NB4 (cell line): ENCODE measurements at regions not wholly inside any gene's neighbourhood (a gene's known extent, or its start where the extent isn't known, plus 50 kb on each side); places are given as distances from the start of the nearest gene placed in this dataset.

Source experiments
- DNase-seq: peaks from one replicate; pipeline ENCODE4 v3.0.0; 2010; ENCODE audit warnings: low read depth
- H3K4me3 ChIP-seq: one replicate; pipeline ENCODE4 v1.5.1; 2011; ENCODE audit warnings: mild to moderate bottlenecking, low read depth, low read length, moderate library complexity
- MYC ChIP-seq: IDR thresholded peaks from 2 replicates; pipeline ENCODE4 v1.6.1; 2011; ENCODE audit warnings: low read depth, low read length
- POLR2A ChIP-seq: IDR thresholded peaks from 2 replicates; pipeline ENCODE4 v1.6.1; 2011; ENCODE audit warnings: mild to moderate bottlenecking; ENCODE audit not compliant: insufficient read length; ENCODE audit errors: extremely low read depth
- TF ChIP-seq, protein P1 (sequence below): IDR thresholded peaks from one replicate; pipeline ENCODE4 v1.5.1; 2012; ENCODE audit warnings: low read depth, low read length
- TF ChIP-seq, protein P2 (sequence below): IDR thresholded peaks from 2 replicates; pipeline ENCODE4 v1.6.1; 2011; ENCODE audit warnings: low read depth, low read length

DNA sequence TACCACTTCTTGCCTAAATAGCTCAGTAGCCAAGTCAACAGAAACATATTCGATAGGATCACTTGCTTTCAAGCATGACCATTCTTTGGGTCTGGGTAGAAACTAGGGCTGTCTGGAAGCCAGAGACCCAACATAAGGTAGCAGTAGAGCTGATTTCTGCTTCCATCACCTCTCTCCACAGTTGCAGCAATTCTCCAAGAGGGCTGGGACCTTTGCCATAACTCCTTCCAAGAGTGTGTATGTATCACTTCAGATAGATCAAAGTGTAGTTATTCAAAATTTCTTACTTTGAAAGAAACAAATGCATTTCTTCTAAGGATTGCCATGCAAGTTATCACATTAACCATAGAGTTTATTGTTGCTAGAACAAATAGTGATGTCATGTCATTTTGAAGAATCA is 172.0 kb upstream of the GALNT5 start:
- H3K4me3 ChIP-seq, result no peak overlapping the region
- DNase-seq, result no peak
- TF ChIP-seq, protein P1, sequence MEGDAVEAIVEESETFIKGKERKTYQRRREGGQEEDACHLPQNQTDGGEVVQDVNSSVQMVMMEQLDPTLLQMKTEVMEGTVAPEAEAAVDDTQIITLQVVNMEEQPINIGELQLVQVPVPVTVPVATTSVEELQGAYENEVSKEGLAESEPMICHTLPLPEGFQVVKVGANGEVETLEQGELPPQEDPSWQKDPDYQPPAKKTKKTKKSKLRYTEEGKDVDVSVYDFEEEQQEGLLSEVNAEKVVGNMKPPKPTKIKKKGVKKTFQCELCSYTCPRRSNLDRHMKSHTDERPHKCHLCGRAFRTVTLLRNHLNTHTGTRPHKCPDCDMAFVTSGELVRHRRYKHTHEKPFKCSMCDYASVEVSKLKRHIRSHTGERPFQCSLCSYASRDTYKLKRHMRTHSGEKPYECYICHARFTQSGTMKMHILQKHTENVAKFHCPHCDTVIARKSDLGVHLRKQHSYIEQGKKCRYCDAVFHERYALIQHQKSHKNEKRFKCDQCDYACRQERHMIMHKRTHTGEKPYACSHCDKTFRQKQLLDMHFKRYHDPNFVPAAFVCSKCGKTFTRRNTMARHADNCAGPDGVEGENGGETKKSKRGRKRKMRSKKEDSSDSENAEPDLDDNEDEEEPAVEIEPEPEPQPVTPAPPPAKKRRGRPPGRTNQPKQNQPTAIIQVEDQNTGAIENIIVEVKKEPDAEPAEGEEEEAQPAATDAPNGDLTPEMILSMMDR, result no peak
- TF ChIP-seq, protein P2, sequence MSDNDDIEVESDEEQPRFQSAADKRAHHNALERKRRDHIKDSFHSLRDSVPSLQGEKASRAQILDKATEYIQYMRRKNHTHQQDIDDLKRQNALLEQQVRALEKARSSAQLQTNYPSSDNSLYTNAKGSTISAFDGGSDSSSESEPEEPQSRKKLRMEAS, result no peak
- no peak for TF ChIP-seq MYC
- TF ChIP-seq POLR2A, result no peak

DNA sequence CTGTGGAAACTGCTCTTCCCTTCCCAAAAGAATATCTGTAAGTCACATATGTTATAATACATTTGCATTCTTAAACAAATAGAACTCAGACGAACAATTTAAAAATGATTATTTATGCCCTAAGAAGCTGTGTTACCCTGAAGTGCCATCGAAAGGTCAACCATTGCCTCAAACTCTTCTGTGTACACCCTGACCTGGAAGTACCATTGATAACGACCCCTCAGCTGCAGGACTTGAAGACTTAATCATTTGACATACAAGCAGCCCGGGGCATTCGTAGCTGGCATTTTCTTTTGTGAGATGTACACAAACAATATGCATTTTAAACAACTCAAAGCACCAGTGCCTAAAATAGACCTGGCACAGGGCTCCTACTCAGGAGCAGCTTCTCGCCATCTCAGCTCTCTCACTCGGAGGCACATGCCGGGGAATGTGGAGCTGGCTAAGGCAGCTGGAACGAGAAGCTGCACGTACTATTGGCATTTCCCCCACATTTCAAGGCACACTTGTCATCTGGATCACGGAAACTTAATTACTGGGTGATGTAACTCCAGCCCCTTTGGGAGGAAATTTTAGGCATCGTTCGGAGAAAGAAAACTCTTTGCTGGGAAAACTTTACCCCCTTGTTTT is 170.0 kb upstream of the GALNT5 start:
- H3K4me3 ChIP-seq, result no peak overlapping the region
- DNase-seq, result no peak
- no peak for TF ChIP-seq POLR2A

- H3K4me3 ChIP-seq, result no peak overlapping the region
- TF ChIP-seq, protein P2, result no peak
- TF ChIP-seq, protein P1, result no peak
- no peak for TF ChIP-seq MYC
- TF ChIP-seq POLR2A, result no peak
- DNase-seq, result no peak
Observed at GRCh38 chr2:157093666-157094065, 163.8 kb upstream of the GALNT5 start.

DNA sequence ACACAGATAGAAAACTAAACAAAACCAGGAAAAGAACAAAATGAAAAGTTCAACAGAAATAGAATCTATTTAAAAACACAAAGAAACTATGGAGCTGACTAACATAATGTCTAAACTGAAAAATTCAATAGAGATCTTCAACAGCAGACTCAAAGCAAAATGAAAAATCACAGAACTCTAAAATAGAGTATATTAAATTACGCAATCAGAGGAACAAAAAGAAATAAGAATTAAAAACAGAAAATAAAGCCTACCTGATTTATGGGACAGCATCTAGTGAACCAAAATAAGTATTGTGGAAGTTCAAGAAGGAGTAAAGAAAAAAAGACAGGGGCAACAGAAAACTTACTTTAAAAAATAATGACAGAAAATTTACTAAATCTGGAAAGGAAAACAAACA is 152.1 kb upstream of the GALNT5 start:
- DNase-seq, result no peak
- no peak overlapping the region for H3K4me3 ChIP-seq
- TF ChIP-seq MYC (no peak), POLR2A (no peak)
- TF ChIP-seq, protein P1, result no peak
- TF ChIP-seq, protein P2, result no peak

- TF ChIP-seq POLR2A (no peak), MYC (no peak)
- TF ChIP-seq, protein P2, result no peak
- TF ChIP-seq, protein P1, result no peak
Observed at GRCh38 chr2:157106950-157107349, 150.6 kb upstream of the GALNT5 start.

DNA sequence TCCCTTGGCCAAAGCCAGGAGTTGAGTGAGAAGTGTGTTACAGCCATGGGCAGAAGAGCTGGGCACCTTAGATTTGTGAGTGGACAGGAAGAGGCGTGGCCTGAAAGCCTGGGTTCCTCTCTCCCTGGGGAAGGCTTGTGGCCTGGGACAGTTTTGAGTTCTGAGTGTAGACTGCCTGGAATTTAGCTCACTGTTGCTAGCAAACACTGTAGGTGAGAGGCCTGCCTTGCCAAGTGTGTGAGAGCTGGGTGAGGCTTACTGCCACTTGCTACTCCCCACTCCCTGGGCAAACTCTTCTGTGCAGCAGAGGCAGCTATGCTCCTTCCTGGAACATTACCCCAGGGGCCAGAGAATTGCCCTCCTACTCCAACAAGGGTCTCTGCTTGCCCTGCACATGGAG is 150.0 kb upstream of the GALNT5 start:
- no peak overlapping the region for H3K4me3 ChIP-seq
- no peak for DNase-seq
- TF ChIP-seq MYC (no peak), POLR2A (no peak)
- TF ChIP-seq, protein P2, result no peak
- TF ChIP-seq, protein P1, result no peak

More at GRCh38 chr2:157106950-157107349, 150.6 kb upstream of the GALNT5 start:
- no peak overlapping the region for H3K4me3 ChIP-seq
- DNase-seq, result no peak
